Stimulated activated CD4-positive, alpha-beta T cell treated with anti-CD3 and anti-CD28 coated beads, Interleukin-4, amount 100 ng/mL, for 1 hour (primary cell): ENCODE measurements at regions not wholly inside any gene's neighbourhood (a gene's known extent, or its start where the extent isn't known, plus 50 kb on each side); places are given as distances from the start of the nearest gene placed in this dataset.

Experiments
- DNase-seq: peaks from one replicate; pipeline ENCODE4 v3.0.0-alpha.2; 2020

GRCh38 chr13:109394311-109394988 is 391.9 kb downstream of the IRS2 start:
- no peak for DNase-seq

- no peak for DNase-seq
These were observed 393.3 kb downstream of the IRS2 start for GRCh38 chr13:109393045-109393444.

DNA sequence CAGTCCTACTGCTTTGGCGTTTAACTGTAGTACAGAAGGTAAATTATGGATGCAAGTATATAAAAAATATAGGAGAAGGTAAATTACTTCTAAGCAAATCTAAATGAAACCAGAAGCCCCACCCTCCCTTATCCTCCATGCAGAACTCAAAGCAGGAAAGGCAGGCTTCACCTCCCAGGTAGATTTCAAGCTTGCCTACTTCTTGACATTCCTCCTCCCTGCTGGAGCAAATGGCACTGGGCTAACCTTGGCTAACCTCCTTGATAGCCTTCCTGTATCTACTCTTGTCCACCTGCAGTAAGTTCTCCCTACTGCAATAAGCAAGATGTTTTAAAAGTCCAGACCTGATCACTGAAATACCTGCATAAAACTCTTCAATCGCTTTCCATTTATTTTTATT is 396.0 kb downstream of the IRS2 start:
- DNase-seq, result no peak

- DNase-seq, result no peak
These were observed 396.5 kb downstream of the IRS2 start for GRCh38 chr13:109389892-109390345.

DNA sequence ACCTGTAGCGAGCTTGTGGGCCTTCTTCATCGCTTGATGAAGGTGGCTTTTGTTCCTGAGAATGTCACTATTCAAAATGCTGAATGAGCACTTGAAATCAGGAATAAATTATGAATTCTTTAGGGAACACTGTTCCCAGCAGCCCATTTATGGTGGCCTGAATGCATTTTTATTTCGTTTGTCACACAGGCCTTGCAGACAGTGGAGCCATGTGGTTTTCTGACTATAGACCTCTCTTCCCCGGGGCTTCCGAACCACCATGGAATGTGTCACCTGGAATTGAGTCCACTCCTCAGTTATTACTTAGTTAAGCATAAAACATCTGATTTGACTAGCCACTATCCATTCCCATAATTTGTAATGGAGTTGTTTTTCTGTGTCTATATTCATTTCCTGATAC is 396.9 kb downstream of the IRS2 start:
- DNase-seq, result no peak

- DNase-seq, result no peak
These were observed 398.9 kb downstream of the IRS2 start for GRCh38 chr13:109387471-109387870.

- no peak for DNase-seq
These were observed 401.2 kb downstream of the IRS2 start for GRCh38 chr13:109385242-109385560.

DNA sequence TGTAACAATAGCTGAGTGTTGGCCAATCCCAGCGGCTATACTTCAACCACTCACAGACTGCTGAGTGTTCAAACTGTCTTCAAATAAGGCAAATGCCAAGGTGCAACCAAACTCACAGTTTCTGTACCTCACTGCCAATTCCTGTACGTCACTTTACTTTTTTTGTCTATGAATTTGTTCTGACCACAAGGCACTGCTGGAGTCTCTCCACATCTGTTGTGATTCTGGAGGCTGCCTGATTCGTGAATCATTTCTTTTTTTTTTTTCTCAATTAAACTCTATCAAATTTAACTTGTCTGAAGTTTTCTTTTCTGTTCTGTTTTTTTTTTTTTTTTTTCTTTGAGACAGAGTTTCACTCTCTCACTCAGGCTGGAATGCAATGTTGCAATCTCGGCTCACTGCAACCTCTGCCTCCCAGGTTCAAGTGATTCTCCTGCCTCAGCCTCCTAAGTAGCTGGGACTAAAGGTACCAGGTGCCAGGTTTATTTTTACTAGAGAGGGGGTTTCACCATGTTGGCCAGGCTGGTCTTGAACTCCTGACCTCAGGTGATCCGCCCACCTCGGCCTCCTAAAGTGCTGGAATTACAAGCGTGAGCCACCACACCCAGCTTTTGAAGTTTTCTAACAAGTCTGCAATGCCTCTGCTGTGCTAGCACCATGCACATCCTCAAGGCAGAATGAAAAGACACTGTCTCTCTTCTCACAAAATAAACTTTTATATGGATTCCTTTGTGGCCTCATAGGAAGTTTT is 401.7 kb downstream of the IRS2 start:
- DNase-seq, result no peak

DNA sequence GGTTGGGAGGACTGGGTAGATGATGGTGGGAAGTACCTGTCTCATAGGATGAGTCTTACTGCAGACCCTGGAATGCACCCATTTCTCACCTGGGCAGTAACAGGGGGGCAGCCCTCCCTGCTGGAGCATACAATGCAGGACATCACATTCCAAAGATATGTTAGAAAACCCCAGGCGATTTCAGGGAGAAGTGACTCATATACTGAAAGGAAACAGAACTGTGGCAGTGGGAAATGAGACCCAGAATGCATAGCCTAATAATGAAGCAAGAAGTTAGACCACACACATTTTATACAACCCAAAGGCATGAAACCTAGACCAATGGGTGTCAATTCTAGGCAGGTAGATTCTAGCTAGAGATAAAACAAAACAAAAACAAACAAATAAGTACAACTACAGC is 402.7 kb downstream of the IRS2 start:
- DNase-seq, result no peak

DNA sequence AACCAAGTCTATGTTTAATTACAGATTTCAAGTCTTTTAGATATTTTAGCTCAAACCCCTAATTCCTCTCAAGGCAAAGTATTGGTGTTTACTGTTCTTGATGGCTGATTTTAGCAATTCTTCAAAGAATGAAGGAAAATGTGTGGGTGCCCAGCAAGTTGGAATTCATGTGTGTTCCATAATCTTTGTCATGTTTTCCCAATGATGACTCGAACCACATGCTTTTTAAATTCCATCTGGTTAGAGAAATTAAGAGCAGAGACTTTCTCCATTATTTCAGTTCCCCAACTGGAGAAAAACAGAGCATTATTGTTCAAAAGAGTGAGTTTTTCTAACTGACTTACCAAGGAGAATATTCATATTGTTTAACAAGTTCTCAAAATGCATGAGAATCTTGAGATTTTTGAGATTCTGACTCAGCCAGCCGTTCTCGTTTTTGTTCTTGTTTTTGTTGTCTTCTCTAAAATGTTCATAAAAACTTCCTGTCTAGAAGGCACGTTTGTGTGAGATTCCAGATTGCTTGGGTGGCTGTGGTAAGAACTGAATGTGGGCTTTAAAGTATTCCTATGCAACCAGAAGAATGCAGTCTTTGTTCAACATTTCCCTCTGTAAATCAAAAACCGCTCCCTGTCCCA is 404.7 kb downstream of the IRS2 start:
- no peak for DNase-seq

DNA sequence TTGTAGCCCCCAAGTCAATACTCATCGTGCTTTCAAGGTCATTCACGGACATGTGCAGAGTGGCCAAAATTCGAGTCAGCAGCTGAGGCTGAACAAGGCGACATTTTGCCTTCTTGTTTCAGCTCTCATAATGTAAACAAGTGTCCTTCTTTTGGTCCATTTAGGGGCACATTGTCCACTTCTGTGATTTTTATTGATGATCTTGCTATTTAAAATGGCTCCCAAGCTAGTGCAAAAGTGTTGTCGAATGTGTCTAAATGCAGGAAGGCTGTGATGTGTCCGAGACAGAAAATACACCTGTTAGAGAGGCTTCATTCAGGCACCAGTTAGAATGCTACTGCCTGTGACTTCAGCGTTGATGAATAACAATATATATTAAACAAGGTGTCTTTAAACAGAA is 405.9 kb downstream of the IRS2 start:
- no peak for DNase-seq

DNA sequence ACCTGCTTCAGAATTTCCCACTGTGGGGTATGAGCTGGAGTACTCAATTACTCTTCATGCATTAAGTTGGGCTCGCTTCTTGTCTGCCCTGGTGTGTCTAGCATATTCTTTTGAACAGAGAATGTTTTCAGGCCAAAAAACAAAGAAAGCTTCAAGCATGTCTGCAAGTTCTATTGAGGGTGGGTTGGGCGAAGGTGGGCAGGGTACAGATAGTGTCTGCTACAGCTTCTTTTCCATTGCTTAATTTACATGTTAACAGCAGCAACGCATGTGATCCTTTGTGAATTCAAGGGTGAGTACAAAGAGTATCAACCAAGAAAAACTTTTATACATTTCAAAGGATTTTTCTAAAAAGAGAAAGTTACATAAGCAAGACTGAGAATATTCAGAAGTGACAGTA is 406.5 kb downstream of the IRS2 start:
- DNase-seq, result no peak

GRCh38 chr13:109376936-109377335 is 409.4 kb downstream of the IRS2 start:
- no peak for DNase-seq

GRCh38 chr13:109374609-109375200 is 411.7 kb downstream of the IRS2 start:
- no peak for DNase-seq

- DNase-seq, result no peak
These were observed 413.7 kb downstream of the IRS2 start for GRCh38 chr13:109372666-109373065.

GRCh38 chr13:109371066-109371465 is 415.3 kb downstream of the IRS2 start:
- no peak for DNase-seq

- no peak for DNase-seq
These were observed 415.9 kb downstream of the IRS2 start for GRCh38 chr13:109370496-109370895.

- DNase-seq, result no peak
These were observed 416.9 kb downstream of the IRS2 start for GRCh38 chr13:109369353-109370052.

DNA sequence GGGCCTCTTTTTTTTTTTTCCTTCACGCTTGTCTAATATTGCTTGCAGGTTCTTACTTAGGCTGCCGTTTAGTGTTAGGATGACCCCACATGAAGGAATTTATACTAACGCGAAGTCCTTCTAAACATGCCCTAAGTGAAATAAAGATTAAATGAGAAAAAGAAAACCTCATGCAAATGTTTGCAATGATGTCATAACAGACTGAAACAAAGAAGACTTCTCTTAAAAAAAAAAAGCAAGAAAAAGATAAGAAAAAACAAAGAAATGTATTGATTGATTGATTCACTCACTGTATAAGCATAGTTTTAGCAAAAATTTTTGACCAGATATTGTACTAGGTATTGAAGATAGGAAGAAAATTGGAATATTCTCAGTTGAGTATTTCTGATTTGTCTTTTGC is 418.2 kb downstream of the IRS2 start:
- DNase-seq, result no peak

- no peak for DNase-seq
These were observed 419.9 kb downstream of the IRS2 start for GRCh38 chr13:109366525-109366924.

DNA sequence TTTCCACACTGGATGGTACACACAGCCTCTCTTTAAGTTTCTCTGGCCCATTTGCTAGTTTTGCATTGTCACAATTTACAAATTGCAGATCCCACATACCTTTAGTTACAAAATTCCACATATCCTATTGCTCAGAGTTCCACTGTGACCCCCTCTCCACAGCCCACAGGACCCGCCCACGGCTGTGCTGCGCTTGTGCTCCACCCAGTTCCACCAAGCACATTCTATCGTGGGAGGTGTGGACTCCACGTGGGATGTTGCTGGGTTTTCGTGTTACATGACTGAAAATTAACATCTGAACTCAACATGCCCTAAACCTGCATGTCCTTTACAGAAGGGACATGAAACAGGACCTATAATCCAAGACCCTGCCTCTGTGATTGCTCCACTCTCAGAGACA is 423.0 kb downstream of the IRS2 start:
- no peak for DNase-seq

- DNase-seq, result no peak
These were observed 423.8 kb downstream of the IRS2 start for GRCh38 chr13:109362616-109363015.

GRCh38 chr13:109361562-109362289 is 424.7 kb downstream of the IRS2 start:
- DNase-seq, result no peak
